Ovary (tissue), 7 donors: ENCODE measurements at regions not wholly inside any gene's neighbourhood (a gene's known extent, or its start where the extent isn't known, plus 50 kb on each side); places are given as distances from the start of the nearest gene placed in this dataset.

Source experiments
- DNase-seq, 5 donors: peaks; one replicate each; pipeline ENCODE4 v3.0.0-alpha.2; 2019 to 2020
- H3K27ac ChIP-seq, 2 donors: fragments of 200-600 bp; one replicate each; pipeline versions ENCODE4 v1.5.1 to v1.8.0; 2019 to 2022
- H3K27me3 ChIP-seq: fragments of 200-600 bp; one replicate; pipeline ENCODE4 v1.8.0; 2022
- H3K36me3 ChIP-seq: fragments of 200-600 bp; sonication (generic); one replicate; pipeline ENCODE4 v1.5.1; 2019
- H3K4me1 ChIP-seq: one replicate; pipeline ENCODE4 v1.8.1; 2013; ENCODE audit warnings: mild to moderate bottlenecking, moderate library complexity; ENCODE audit not compliant: insufficient read depth
- H3K4me3 ChIP-seq: fragments of 200-600 bp; sonication (generic); one replicate; pipeline ENCODE4 v1.5.1; 2017
- H3K9me3 ChIP-seq, 2 donors: fragments of 200-600 bp in 1 of 2; sonication (generic) in 1 of 2; one replicate each; pipeline versions ENCODE4 v1.5.1 to v1.8.1; 2013 to 2019; ENCODE audit warnings: mild to moderate bottlenecking in 1 of 2, moderate library complexity in 1 of 2
- CTCF ChIP-seq, 3 donors: fragments of 450-650 bp in 2 of 3; fragments of 200-600 bp in 1 of 3; IDR thresholded peaks; one replicate each; pipeline versions ENCODE4 v1.5.1 to v1.8.0; 2016 to 2022; ENCODE audit warnings: antibody characterized with exemption in 3 of 3, mild to moderate bottlenecking in 1 of 3
- EP300 ChIP-seq: sonication (generic); formaldehyde crosslinking; IDR thresholded peaks from one replicate; pipeline ENCODE4 v1.6.1; 2017; ENCODE audit warnings: antibody characterized with exemption
- POLR2A ChIP-seq: fragments of 450-650 bp; IDR thresholded peaks from one replicate; pipeline ENCODE4 v1.6.1; 2017; ENCODE audit warnings: antibody characterized with exemption, mild to moderate bottlenecking, moderate library complexity
- WGBS, 3 donors: extraction: QIAGEN DNeasy Blood & Tissue Kit in 1 of 3; methylation state at CpG; one replicate each; pipeline versions ENCODE4 v1.1.5 to v1.1.7; 2013 to 2017; 5-methylcytosine and 5-hydroxymethylcytosine counted together
- intact Hi-C, 4 donors: fragments of 100-400 bp; cut with DNase I; formaldehyde crosslinking; loops; one replicate each; pipeline versions ENCODE4 v1.11.0 to v1.15.1; 2022 to 2023
- donor health status: DM: no; HTN: no; CAD: no; lungs with moderate emphysema.
- donor health status: DM: no; HTN: no; CAD: no.
- donor health status: Bipolar disorder and iron deficiency.
- donor health status: DM: no; HTN: no; CAD: no.
- donor health status: DM: yes; HTN: yes; CAD: no.

- Histone ChIP-seq H3K27ac (no peak overlapping the region), H3K4me1 (no peaks in the 10 kb centered on the region), H3K4me3 (no peak overlapping the region), H3K27me3 (no peaks in the 10 kb centered on the region), H3K9me3 (no peaks in the 10 kb centered on the region), H3K36me3 (no peaks in the 10 kb centered on the region)
- TF ChIP-seq EP300 = no peak
- TF ChIP-seq POLR2A = no peak
- no peak for TF ChIP-seq CTCF (IDR thresholded peaks at IDR 0.05)
- no peak for DNase-seq
- intact Hi-C loops = no loop called here
Measured at GRCh38 chr12:87813476-87814234, 215.5 kb downstream of the C12orf50 start.

GRCh38 chr12:87812681-87813080 lies 216.5 kb downstream of the C12orf50 start:
- Histone ChIP-seq H3K4me3 (no peak overlapping the region), H3K4me1 (no peaks in the 10 kb centered on the region), H3K9me3 (no peaks in the 10 kb centered on the region), H3K27me3 (no peaks in the 10 kb centered on the region), H3K36me3 (no peaks in the 10 kb centered on the region), H3K27ac (no peak overlapping the region)
- DNase-seq = no peak
- intact Hi-C loops = no loop called here
- TF ChIP-seq POLR2A (no peak), CTCF (IDR thresholded peaks at IDR 0.05) (no peak), EP300 (no peak)
- 73 to 89% (median 89%) methylated on average over 2 of the region's 2 CpGs for WGBS, 3 donors

GRCh38 chr12:87812030-87812429 lies 217.2 kb downstream of the C12orf50 start:
- intact Hi-C loops = no loop called here
- Histone ChIP-seq H3K4me3 (no peak overlapping the region), H3K4me1 (no peaks in the 10 kb centered on the region), H3K27me3 (no peaks in the 10 kb centered on the region), H3K27ac (no peak overlapping the region), H3K36me3 (no peaks in the 10 kb centered on the region), H3K9me3 (no peaks in the 10 kb centered on the region)
- 0 to 89% (median 67%) methylated on average over 1 of the region's 1 CpG for WGBS, 3 donors
- TF ChIP-seq EP300 = no peak
- TF ChIP-seq POLR2A = no peak
- TF ChIP-seq CTCF (IDR thresholded peaks at IDR 0.05) = no peak
- DNase-seq = no peak

- Histone ChIP-seq H3K27me3 (no peaks in the 10 kb centered on the region), H3K36me3 (no peaks in the 10 kb centered on the region), H3K4me1 (no peaks in the 10 kb centered on the region), H3K9me3 (no peaks in the 10 kb centered on the region), H3K4me3 (no peak overlapping the region), H3K27ac (no peak overlapping the region)
- WGBS, 3 donors = 5 to 30% (median 6%) methylated on average over 2 of the region's 2 CpGs
- no peak for DNase-seq
- TF ChIP-seq CTCF (IDR thresholded peaks at IDR 0.05) (no peak), EP300 (no peak), POLR2A (no peak)
- intact Hi-C loops = no loop called here
Measured at GRCh38 chr12:87809916-87810315, 219.3 kb downstream of the C12orf50 start.
